ENCODE measurements at regions not wholly inside any gene's neighbourhood (a gene's known extent, or its start where the extent isn't known, plus 50 kb on each side); places are given as distances from the start of the nearest gene placed in this dataset.

DNA sequence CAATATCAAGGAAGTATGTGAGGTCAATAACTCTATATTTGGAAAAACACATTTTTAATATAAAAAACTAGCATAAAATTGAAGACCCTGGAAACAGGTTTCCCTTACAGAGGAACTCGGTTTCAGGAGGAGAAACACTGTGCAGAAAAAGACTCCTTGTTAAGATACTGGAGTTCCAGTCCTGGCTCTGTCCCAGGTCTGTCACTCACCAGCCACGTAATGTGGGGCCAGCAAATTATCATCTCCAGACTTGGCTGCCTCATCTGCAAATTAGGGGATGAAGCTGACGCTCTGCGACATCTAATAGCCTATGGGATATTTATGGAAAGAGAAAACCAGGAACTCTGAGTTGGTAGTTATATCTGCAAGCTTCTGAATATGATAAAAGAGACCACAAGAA, 702.7 kb downstream of the EPHA7 start:
- Histone ChIP-seq H3K27me3 (no peaks in the 10 kb centered on the region), H3K9me3 (no peaks in the 10 kb centered on the region), H3K36me3 (no peaks in the 10 kb centered on the region), H3K4me1 (no peaks in the 10 kb centered on the region), H3K27ac (no peak overlapping the region), H3K4me3 (replicated peaks in 1 of 3) (no peak overlapping the region)
- TF ChIP-seq CTCF (IDR thresholded peaks at IDR 0.05) (no peak), POLR2A (IDR thresholded peaks at IDR 0.05) (no peak)
- 81 to 88% methylated on average over 4 of the region's 4 CpGs for WGBS, 2 donors
- no peak for DNase-seq
- intact Hi-C loops (cut with DNase I), result no loop called here

- H3K9me3 ChIP-seq, result no peaks in the 10 kb centered on the region
- H3K27ac ChIP-seq, result no peak overlapping the region
- H3K4me3 ChIP-seq (replicated peaks in 1 of 3), result no peak overlapping the region
- no peaks in the 10 kb centered on the region for H3K4me1 ChIP-seq
- intact Hi-C loops (cut with DNase I), result no loop called here
- no peak for DNase-seq
- no peaks in the 10 kb centered on the region for H3K27me3 ChIP-seq
- H3K36me3 ChIP-seq, result no peaks in the 10 kb centered on the region
- TF ChIP-seq POLR2A (IDR thresholded peaks at IDR 0.05) (no peak), CTCF (IDR thresholded peaks at IDR 0.05) (no peak)
These were observed 703.4 kb downstream of the EPHA7 start for GRCh38 chr6:92715991-92716390.

DNA sequence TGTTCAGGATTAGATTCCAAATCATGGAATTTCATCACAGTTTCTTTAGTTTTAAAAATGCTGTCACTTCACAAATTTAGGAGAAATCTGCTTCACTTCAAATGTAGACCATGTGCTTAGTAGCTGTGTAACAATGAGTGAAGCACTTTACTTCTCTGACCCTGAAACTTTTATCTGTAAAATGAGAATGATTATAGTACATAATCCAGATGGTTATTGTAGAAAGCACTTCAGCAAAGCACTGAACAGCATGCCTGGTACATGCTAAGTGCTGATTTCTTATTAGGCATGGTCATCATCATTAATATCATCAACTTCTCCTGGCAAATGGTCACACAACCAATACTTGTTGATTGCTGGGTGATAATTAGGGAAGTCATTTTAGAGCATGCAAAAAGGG, 705.0 kb downstream of the EPHA7 start:
- Histone ChIP-seq H3K4me1 (no peaks in the 10 kb centered on the region), H3K4me3 (replicated peaks in 1 of 3) (no peak overlapping the region), H3K9me3 (no peaks in the 10 kb centered on the region), H3K27ac (no peak overlapping the region), H3K27me3 (no peaks in the 10 kb centered on the region), H3K36me3 (no peaks in the 10 kb centered on the region)
- intact Hi-C loops (cut with DNase I), result no loop called here
- DNase-seq, result no peak
- TF ChIP-seq CTCF (IDR thresholded peaks at IDR 0.05), result no peak
- no peak for TF ChIP-seq POLR2A (IDR thresholded peaks at IDR 0.05)

GRCh38 chr6:92710048-92710447, 709.3 kb downstream of the EPHA7 start:
- H3K9me3 ChIP-seq, result no peaks in the 10 kb centered on the region
- H3K27ac ChIP-seq, result no peak overlapping the region
- TF ChIP-seq POLR2A (IDR thresholded peaks at IDR 0.05) (no peak), CTCF (IDR thresholded peaks at IDR 0.05) (no peak)
- H3K4me1 ChIP-seq, result no peaks in the 10 kb centered on the region
- WGBS, 2 donors, result 81 to 82% methylated on average over 3 of the region's 3 CpGs
- intact Hi-C loops (cut with DNase I), result no loop called here
- H3K36me3 ChIP-seq, result no peaks in the 10 kb centered on the region
- no peaks in the 10 kb centered on the region for H3K27me3 ChIP-seq
- no peak overlapping the region for H3K4me3 ChIP-seq (replicated peaks in 1 of 3)
- no peak for DNase-seq

GRCh38 chr6:92708945-92709344, 710.4 kb downstream of the EPHA7 start:
- no peaks in the 10 kb centered on the region for H3K9me3 ChIP-seq
- WGBS, 2 donors, result 85 to 89% methylated on average over 1 of the region's 1 CpG
- no peaks in the 10 kb centered on the region for H3K27me3 ChIP-seq
- intact Hi-C loops (cut with DNase I), result no loop called here
- DNase-seq, result no peak
- TF ChIP-seq POLR2A (IDR thresholded peaks at IDR 0.05), result no peak
- TF ChIP-seq CTCF (IDR thresholded peaks at IDR 0.05), result no peak
- no peaks in the 10 kb centered on the region for H3K36me3 ChIP-seq
- H3K4me3 ChIP-seq (replicated peaks in 1 of 3), result no peak overlapping the region
- H3K4me1 ChIP-seq, result no peaks in the 10 kb centered on the region
- H3K27ac ChIP-seq, result no peak overlapping the region

Measured in thyroid gland (tissue), 4 donors.